Mammary epithelial cell (primary cell): ENCODE measurements at regions not wholly inside any gene's neighbourhood (a gene's known extent, or its start where the extent isn't known, plus 50 kb on each side); places are given as distances from the start of the nearest gene placed in this dataset.

Experiments
- CTCF ChIP-seq, 2 donors: IDR thresholded peaks in 1 of 2; conservative IDR thresholded peaks in 1 of 2; 2 replicates each; pipeline ENCODE4 v1.5.1; 2011 to 2012; ENCODE audit warnings: inconsistent platforms in 2 of 2, low read length in 2 of 2, mild to moderate bottlenecking in 2 of 2, control low read depth in 1 of 2, low read depth in 1 of 2; ENCODE audit not compliant: insufficient read depth in 1 of 2; ENCODE audit errors: extremely low read depth in 1 of 2
- EZH2 ChIP-seq: IDR thresholded peaks from 2 replicates; pipeline ENCODE4 v1.6.1; 2012; ENCODE audit warnings: low read length, inconsistent platforms, borderline replicate concordance

GRCh38 chr10:113222207-113222606, 272.2 kb downstream of the TCF7L2 start:
- no peak for TF ChIP-seq CTCF (conservative IDR thresholded peaks at IDR 0.05 in 1 of 2, IDR thresholded peaks at IDR 0.05 in 1 of 2; ENCODE audit: extremely low read depth in 1 of 2, insufficient read depth in 1 of 2, low read depth in 1 of 2, low read length in 2 of 2)
- no peak for TF ChIP-seq EZH2
